ENCODE measurements at regions not wholly inside any gene's neighbourhood (a gene's known extent, or its start where the extent isn't known, plus 50 kb on each side); places are given as distances from the start of the nearest gene placed in this dataset.

DNA sequence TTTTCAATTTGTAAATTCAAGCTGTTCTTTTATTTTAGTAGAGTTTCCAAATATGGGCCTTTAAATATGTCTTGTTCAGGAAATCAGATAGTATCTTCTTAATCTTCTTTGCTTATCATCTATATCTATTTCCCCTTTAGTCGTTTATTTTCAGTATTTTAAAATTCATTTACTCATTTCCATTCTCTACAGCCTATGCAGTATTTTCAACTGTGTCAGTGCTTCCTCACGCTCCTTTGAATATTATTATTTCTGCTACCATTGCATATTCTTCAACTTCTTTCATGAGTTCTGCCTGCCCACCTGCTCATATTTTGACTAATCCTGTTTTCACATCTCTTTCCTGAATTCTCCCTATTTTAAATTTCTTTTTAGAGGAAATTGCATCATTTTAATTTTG, 185.4 kb downstream of the DKK2 start:
- Histone ChIP-seq H2AFZ (ENCODE audit: low read length) (no peak overlapping the region), H3K36me3 (replicated peaks; ENCODE audit: insufficient read depth, low read length) (no peaks in the 10 kb centered on the region), H3K9me3 (replicated peaks; ENCODE audit: insufficient read depth, low read length) (no peaks in the 10 kb centered on the region), H3K4me2 (ENCODE audit: low read depth, low read length) (no peak overlapping the region), H3K79me2 (ENCODE audit: low read length) (no peaks in the 10 kb centered on the region), H3K4me3 (ENCODE audit: low read length) (no peak overlapping the region), H3K27me3 (replicated peaks; ENCODE audit: insufficient read depth, low read length) (no peaks in the 10 kb centered on the region), H3K9me2 (replicated peaks; ENCODE audit: insufficient read depth, low read length) (no peaks in the 10 kb centered on the region), H3K27ac (ENCODE audit: low read length) (no peak overlapping the region), H3F3A (ENCODE audit: insufficient read depth, low read length) (no peaks in the 10 kb centered on the region), H3K4me1 (ENCODE audit: low read length) (no peaks in the 10 kb centered on the region), H4K20me1 (ENCODE audit: insufficient read depth, low read length) (no peaks in the 10 kb centered on the region), H3K9ac (ENCODE audit: low read length) (no peak overlapping the region)
- TF ChIP-seq EZH2phosphoT487 (IDR thresholded peaks at IDR 0.05; ENCODE audit: low read length) (no peak), EZH2 (optimal IDR thresholded peaks at IDR 0.05; ENCODE audit: low read depth, low read length) (no peak)
- TF ChIP-seq, protein P1, sequence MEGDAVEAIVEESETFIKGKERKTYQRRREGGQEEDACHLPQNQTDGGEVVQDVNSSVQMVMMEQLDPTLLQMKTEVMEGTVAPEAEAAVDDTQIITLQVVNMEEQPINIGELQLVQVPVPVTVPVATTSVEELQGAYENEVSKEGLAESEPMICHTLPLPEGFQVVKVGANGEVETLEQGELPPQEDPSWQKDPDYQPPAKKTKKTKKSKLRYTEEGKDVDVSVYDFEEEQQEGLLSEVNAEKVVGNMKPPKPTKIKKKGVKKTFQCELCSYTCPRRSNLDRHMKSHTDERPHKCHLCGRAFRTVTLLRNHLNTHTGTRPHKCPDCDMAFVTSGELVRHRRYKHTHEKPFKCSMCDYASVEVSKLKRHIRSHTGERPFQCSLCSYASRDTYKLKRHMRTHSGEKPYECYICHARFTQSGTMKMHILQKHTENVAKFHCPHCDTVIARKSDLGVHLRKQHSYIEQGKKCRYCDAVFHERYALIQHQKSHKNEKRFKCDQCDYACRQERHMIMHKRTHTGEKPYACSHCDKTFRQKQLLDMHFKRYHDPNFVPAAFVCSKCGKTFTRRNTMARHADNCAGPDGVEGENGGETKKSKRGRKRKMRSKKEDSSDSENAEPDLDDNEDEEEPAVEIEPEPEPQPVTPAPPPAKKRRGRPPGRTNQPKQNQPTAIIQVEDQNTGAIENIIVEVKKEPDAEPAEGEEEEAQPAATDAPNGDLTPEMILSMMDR (IDR thresholded peaks at IDR 0.05; ENCODE audit: low read length) = no peak
- no peak for DNase-seq

DNA sequence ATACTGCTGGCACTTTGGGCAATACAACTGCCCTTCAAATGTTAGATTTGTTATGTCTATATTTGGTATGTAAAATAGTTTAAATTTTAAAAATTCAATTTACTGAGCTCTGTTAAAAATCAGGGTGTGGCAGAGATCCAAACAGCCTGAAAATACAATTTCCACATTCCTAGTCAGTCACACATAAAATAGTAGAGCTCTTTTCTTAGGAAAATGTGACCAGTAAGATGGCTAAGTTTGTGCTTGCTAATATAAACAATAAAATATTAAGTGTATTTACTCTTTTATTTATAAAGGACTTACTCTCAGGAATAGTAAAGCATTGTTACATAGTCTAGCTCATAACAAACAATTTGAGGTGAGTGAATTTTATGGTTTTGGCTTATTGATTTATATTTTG, 200.2 kb downstream of the DKK2 start:
- Histone ChIP-seq H2AFZ (ENCODE audit: low read length) (no peak overlapping the region), H3K4me1 (ENCODE audit: low read length) (no peaks in the 10 kb centered on the region), H3F3A (ENCODE audit: insufficient read depth, low read length) (no peaks in the 10 kb centered on the region), H3K4me3 (ENCODE audit: low read length) (no peak overlapping the region), H3K4me2 (ENCODE audit: low read depth, low read length) (no peak overlapping the region), H3K9ac (ENCODE audit: low read length) (no peak overlapping the region), H3K79me2 (ENCODE audit: low read length) (no peaks in the 10 kb centered on the region), H3K9me2 (replicated peaks; ENCODE audit: insufficient read depth, low read length) (no peaks in the 10 kb centered on the region), H3K27me3 (replicated peaks; ENCODE audit: insufficient read depth, low read length) (no peaks in the 10 kb centered on the region), H3K9me3 (replicated peaks; ENCODE audit: insufficient read depth, low read length) (no peaks in the 10 kb centered on the region), H4K20me1 (ENCODE audit: insufficient read depth, low read length) (no peaks in the 10 kb centered on the region), H3K27ac (ENCODE audit: low read length) (no peak overlapping the region), H3K36me3 (replicated peaks; ENCODE audit: insufficient read depth, low read length) (no peaks in the 10 kb centered on the region)
- no peak for DNase-seq
- TF ChIP-seq EZH2 (optimal IDR thresholded peaks at IDR 0.05; ENCODE audit: low read depth, low read length) = no peak
- TF ChIP-seq, protein P1 (IDR thresholded peaks at IDR 0.05; ENCODE audit: low read length) = no peak
- TF ChIP-seq EZH2phosphoT487 (IDR thresholded peaks at IDR 0.05; ENCODE audit: low read length) = no peak

DNA sequence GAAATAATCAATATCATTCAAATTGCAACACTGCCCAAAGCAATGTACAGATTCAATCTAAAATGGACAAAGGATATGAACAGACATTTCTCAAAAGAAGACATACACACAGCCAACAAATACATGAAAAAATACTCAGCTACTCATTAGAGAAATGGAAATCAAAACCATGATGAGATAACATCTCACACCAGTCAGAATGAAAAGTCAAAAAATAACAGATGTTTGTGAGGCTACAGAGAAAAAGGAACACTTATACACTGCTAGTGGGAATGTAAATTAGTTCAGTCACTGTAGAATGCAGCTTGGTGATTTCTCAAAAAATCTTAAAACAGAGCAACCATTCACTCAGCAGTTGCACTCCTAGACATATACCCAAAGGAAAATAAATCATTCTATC, 205.2 kb downstream of the DKK2 start:
- DNase-seq = no peak
- H3K4me1 ChIP-seq (ENCODE audit: low read length) = no peaks in the 10 kb centered on the region
- H2AFZ ChIP-seq (ENCODE audit: low read length) = no peak overlapping the region
- H3K27ac ChIP-seq (ENCODE audit: low read length) = no peak overlapping the region
- H3K36me3 ChIP-seq (replicated peaks; ENCODE audit: insufficient read depth, low read length) = no peaks in the 10 kb centered on the region
- H3K9me2 ChIP-seq (replicated peaks; ENCODE audit: insufficient read depth, low read length) = no peaks in the 10 kb centered on the region
- no peak overlapping the region for H3K4me3 ChIP-seq (ENCODE audit: low read length)
- no peaks in the 10 kb centered on the region for H3K79me2 ChIP-seq (ENCODE audit: low read length)
- H3K9me3 ChIP-seq (replicated peaks; ENCODE audit: insufficient read depth, low read length) = no peaks in the 10 kb centered on the region
- H4K20me1 ChIP-seq (ENCODE audit: insufficient read depth, low read length) = no peaks in the 10 kb centered on the region
- TF ChIP-seq, protein P1 (IDR thresholded peaks at IDR 0.05; ENCODE audit: low read length) = no peak
- no peak for TF ChIP-seq EZH2 (optimal IDR thresholded peaks at IDR 0.05; ENCODE audit: low read depth, low read length)
- no peak for TF ChIP-seq EZH2phosphoT487 (IDR thresholded peaks at IDR 0.05; ENCODE audit: low read length)
- no peak overlapping the region for H3K9ac ChIP-seq (ENCODE audit: low read length)
- H3K27me3 ChIP-seq (replicated peaks; ENCODE audit: insufficient read depth, low read length) = no peaks in the 10 kb centered on the region
- H3F3A ChIP-seq (ENCODE audit: insufficient read depth, low read length) = no peaks in the 10 kb centered on the region
- no peak overlapping the region for H3K4me2 ChIP-seq (ENCODE audit: low read depth, low read length)

All from MM.1S (cell line).